HG03196 (cell line): ENCODE measurements at regions not wholly inside any gene's neighbourhood (a gene's known extent, or its start where the extent isn't known, plus 50 kb on each side); places are given as distances from the start of the nearest gene placed in this dataset.

ENCODE experiments used
- ATAC-seq: cut with Tn5 transposase; IDR thresholded peaks from one replicate; pipeline ENCODE4 v1.9.1; 2021; ENCODE audit not compliant: unreplicated experiment

- ATAC-seq: no peak
Observed at GRCh38 chr13:106178816-106179215, 356.6 kb downstream of the EFNB2 start.

GRCh38 chr13:106177146-106177545, 358.3 kb downstream of the EFNB2 start:
- ATAC-seq: no peak

DNA sequence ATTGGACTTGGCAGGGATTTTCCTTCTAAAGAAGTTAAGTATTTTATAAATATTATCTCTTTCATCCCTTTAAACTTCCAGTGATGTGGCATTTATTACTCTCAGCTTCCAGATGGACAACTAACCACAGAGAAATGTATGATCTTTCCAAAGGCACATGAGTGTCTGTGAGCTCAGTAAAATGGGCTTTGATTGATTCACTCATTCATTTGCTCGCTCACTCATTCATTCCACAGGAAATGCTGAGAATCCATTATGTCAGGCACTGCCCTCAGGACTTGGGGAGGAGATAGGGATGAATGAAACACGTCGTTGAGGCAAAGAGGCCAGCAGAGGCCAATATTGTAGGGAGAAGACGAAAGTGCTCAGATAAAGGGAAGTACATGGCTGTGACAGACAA, 359.3 kb downstream of the EFNB2 start:
- ATAC-seq: no peak

DNA sequence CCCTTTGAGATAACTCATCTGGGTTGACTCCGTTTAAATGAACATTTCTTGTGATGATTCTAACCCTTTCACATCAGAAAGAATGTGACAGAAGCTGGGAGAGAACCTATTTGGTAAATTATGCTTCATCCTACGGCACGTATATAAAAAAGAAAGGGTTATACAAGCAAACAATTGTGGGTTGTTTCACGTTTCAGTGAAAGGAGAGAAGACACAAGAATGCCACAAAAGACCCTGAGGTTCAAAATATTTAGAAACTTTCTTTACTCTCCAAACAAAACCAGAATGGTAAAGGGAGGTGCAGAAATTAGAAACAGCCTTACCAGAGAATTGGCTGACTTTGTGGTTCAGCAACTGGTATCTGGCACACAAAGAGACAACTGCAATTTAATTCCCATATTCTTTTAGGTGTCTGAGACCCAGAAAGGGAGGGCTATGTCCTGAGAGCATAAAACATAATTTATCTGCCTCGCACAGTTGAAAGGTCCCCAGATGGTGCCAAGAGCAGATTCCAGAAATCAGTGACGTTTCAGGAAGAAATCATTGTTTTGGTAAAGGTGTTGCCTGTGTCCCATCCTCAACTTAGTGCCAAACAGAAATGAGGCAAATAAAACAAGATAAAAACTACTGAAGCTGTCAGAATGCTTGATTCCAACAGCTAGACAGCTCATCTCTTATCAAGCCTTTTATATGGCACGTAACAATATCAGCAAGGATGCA, 361.4 kb downstream of the EFNB2 start:
- ATAC-seq: no peak

DNA sequence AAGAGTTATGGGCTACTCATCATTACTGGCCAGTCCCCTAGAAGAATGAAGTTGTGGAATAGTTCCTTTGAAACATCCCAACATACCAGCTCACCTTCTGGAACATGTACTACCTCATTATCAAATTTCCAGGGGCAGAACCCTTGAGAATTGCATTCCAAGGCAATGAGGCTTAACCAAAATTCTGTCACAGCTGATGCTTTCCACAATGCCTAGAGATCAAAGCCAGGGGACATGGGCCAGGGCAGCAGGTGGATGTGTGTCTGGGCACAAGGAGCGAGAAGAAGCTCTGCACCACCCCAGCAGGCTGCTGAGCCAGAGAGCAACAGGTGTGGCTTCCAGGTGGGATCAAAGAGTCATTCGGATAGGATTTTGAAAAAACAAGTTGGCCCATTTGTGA, 362.1 kb downstream of the EFNB2 start:
- ATAC-seq: no peak

GRCh38 chr13:106172176-106172905, 363.1 kb downstream of the EFNB2 start:
- no peak for ATAC-seq

GRCh38 chr13:106163426-106163825, 372.0 kb downstream of the EFNB2 start:
- ATAC-seq: no peak

DNA sequence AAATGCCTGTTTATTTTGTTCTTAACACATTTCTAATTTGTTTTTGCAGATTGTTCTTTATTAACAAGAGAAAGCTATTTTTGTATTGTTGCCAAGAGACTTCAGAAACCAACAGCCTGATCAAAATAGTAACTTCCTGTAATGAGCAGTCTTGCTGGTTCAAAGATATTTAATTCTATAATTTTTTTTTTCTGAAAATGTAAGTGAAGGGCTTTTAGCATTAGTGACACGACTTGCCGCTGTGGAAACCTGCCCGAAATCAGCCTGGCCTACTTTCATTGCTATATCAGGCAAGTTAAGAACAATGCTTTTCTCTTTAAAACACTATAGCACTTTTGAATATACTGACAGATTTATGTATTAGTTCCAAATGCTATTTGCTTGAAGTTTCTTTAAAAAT, 374.3 kb downstream of the EFNB2 start:
- ATAC-seq: no peak

DNA sequence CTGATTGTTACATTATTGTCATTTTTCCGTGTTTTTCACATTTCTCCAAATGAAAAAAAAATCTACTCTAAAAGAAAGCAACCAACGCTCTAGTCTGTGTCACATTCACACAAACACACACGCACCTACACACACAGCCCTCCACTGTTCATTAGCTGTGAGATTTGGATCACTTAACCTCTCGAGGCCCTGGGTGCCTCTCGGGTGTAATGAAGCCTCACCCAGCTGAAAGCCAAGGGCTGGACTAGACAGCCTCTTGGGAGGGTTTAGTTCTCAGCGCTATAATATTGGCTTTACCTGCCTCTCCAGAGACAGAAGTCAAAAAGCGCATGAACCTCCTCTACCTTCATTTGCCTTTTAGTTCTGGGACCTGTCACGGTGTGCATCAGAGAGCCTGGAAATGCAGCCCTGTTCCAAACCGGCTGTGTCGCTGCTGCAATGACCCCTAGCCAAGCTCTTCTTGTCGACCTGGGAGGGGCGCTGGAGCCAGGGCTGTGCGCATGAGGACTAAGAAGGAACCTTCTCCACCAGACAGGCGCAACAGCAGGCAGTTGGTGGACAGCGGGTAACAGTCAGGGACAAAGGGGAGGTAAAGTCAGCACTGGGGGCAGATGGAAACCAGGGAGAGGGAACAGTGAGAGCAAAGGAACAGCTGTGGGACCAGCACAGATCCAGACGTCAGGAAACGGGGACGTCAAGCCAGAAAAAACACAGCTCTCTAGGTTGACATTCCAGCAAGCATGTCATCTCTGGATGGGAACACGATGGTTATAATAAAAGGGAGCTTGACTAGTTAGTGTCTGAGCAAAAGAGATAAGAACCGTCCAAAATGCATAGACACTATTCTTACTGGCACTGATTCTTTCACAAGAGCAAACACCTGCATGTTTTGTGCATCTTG, 375.9 kb downstream of the EFNB2 start:
- no peak for ATAC-seq

GRCh38 chr13:106156468-106156867, 379.0 kb downstream of the EFNB2 start:
- ATAC-seq: no peak

- no peak for ATAC-seq
Observed at GRCh38 chr13:106155411-106155810, 380.1 kb downstream of the EFNB2 start.

GRCh38 chr13:106153876-106154275, 381.6 kb downstream of the EFNB2 start:
- ATAC-seq: no peak

DNA sequence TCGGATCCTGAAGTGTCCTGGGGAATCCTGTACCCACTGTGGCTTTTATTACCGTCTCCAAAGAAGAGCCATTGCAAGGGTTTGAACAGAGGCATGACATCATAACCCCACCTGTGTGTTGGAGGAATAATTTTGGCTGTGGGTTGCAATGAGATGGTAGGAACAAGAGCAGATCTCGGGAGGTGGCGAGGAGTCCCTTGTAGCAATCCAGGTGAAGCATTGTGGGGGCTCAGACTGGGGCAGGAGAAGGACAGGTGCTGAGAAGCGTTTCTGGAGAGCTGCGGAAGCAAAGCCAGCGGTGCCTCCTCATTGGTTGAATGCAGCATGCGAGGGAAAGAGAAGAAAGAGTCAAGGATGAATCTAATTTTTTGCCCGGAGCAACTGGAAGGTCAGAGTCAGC, 382.4 kb downstream of the EFNB2 start:
- no peak for ATAC-seq

DNA sequence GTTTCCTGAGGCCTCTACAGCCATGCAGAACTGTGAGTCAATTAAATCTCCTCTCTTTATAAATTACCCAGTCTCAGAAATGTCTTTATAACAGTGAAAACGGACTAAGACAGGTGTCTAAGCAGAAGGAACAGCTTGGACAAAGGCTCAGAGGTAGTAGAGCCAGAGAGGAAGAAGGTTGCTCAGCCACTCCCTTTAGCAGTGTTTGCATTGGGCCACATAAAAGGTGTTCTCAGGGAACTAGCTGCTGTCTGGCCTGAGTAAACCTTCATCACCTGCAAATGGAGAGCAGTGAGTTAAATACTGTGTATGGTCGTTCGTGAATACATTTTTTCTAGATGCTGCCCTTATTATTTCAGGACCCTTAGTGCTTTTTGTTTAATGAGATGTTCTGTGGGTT, 383.4 kb downstream of the EFNB2 start:
- ATAC-seq: no peak

- no peak for ATAC-seq
Observed at GRCh38 chr13:106151056-106151699, 384.3 kb downstream of the EFNB2 start.

GRCh38 chr13:106145997-106146864, 389.2 kb downstream of the EFNB2 start:
- no peak for ATAC-seq

GRCh38 chr13:106145070-106145469, 390.4 kb downstream of the EFNB2 start:
- no peak for ATAC-seq

DNA sequence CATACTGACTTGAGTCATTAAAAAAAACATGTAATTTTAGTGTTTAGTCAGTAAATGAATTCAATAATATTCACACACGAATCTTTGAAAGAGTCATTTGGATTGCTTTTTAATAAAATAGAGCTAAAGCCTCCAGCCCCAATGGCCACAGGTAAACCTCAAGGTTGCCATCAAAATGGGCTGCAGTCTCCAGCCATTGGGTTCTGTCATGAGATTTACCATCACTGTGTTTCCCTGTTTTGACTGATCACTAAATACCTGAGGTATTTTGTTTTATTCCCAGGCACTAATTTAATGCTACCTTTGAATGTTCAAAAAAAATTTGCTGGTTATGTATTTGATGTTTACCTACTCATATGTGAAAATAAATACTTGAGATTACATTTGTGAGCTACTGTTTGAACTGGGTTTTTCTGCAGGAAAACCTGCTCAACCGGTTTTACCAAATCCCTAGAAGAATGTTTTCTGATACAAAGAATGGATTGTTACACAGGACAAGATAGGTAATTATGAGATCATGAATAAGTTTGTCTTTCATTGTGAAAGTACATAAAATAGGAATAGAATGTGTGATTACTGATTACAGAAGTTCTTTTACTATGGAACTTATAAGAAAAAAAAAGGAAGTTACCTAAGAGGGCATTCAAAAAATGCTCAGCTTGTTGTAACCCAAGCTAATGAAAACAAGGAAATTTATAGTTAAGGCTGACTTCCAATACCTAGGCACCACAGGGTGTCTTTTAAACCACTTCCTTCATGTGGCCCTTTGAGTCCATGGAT, 391.3 kb downstream of the EFNB2 start:
- ATAC-seq: no peak

DNA sequence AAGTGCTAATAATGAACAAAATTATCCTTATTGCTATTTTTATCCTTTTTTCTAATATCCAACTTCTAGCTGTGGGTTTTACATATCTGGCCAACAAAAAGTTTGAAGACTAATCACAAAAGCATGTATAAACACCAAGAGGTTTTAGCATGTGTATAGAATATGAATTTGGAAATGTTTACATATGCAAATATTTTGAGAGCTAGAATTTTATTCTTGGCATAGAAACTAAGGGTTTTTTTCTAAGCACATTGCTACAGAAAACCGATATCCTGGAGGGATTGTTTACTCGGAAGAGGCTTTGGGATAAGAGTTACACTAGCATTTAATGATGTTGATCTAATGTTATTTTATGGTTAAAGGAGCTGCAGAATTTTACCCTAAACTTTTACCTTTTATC, 392.1 kb downstream of the EFNB2 start:
- ATAC-seq: no peak
